H9 (cell line): ENCODE measurements at regions not wholly inside any gene's neighbourhood (a gene's known extent, or its start where the extent isn't known, plus 50 kb on each side); places are given as distances from the start of the nearest gene placed in this dataset.

Experiments used
- DNase-seq: peaks from one replicate; pipeline ENCODE4 v3.0.0-alpha.2; 2017
- H2AFZ ChIP-seq: one replicate; pipeline ENCODE4 v1.6.1; 2013; ENCODE audit warnings: mild to moderate bottlenecking, low read length, control low read depth, moderate library complexity
- H2AK5ac ChIP-seq: 2 replicates; pipeline ENCODE4 v1.6.1; 2013; ENCODE audit warnings: low read length, control low read depth, mixed read lengths; ENCODE audit not compliant: insufficient read length
- H2BK120ac ChIP-seq: one replicate; pipeline ENCODE4 v1.6.1; 2013; ENCODE audit warnings: low read depth, mild to moderate bottlenecking, low read length, control low read depth, inconsistent platforms; ENCODE audit not compliant: poor library complexity, severe bottlenecking
- H2BK12ac ChIP-seq: 2 replicates; pipeline ENCODE4 v1.6.1; 2013; ENCODE audit warnings: low read length, control low read depth, mixed read lengths, low read depth; ENCODE audit not compliant: insufficient read length
- H2BK15ac ChIP-seq: 2 replicates; pipeline ENCODE4 v1.6.1; 2013; ENCODE audit warnings: low read depth, low read length, control low read depth
- H2BK20ac ChIP-seq: one replicate; pipeline ENCODE4 v1.6.1; 2013; ENCODE audit warnings: low read depth, mild to moderate bottlenecking, low read length, control low read depth, inconsistent platforms; ENCODE audit not compliant: poor library complexity, severe bottlenecking
- H2BK5ac ChIP-seq: 2 replicates; pipeline ENCODE4 v1.6.1; 2013; ENCODE audit warnings: low read length, control low read depth, mixed read lengths; ENCODE audit not compliant: insufficient read length
- H3K14ac ChIP-seq: 2 replicates; pipeline ENCODE4 v1.6.1; 2013; ENCODE audit warnings: low read length, control low read depth; ENCODE audit not compliant: insufficient read depth
- H3K18ac ChIP-seq: 2 replicates; pipeline ENCODE4 v1.6.1; 2013; ENCODE audit warnings: low read depth, mild to moderate bottlenecking, mixed read lengths, low read length, control low read depth; ENCODE audit not compliant: insufficient read length
- H3K23ac ChIP-seq: 2 replicates; pipeline ENCODE4 v1.6.1; 2013; ENCODE audit warnings: low read length, control low read depth, mixed read lengths, low read depth; ENCODE audit not compliant: insufficient read length
- H3K23me2 ChIP-seq: 2 replicates; pipeline ENCODE4 v1.6.1; 2013; ENCODE audit warnings: low read depth, mild to moderate bottlenecking, mixed read lengths, low read length, control low read depth; ENCODE audit not compliant: insufficient read length, poor library complexity, severe bottlenecking
- H3K27ac ChIP-seq: 2 replicates; pipeline ENCODE4 v1.5.1; 2013; ENCODE audit warnings: low read length, control low read depth, mixed read lengths, low read depth; ENCODE audit not compliant: insufficient read length
- H3K27me3 ChIP-seq: 2 replicates; pipeline ENCODE4 v1.6.1; 2013; ENCODE audit warnings: low read length, control low read depth, inconsistent platforms; ENCODE audit not compliant: insufficient read depth
- H3K4ac ChIP-seq: 2 replicates; pipeline ENCODE4 v1.6.1; 2013; ENCODE audit warnings: low read depth, mild to moderate bottlenecking, control low read depth, inconsistent platforms, low read length, moderate library complexity
- H3K4me1 ChIP-seq: 2 replicates; pipeline ENCODE4 v1.6.1; 2013; ENCODE audit warnings: low read length, control low read depth, inconsistent platforms; ENCODE audit not compliant: insufficient read depth
- H3K4me2 ChIP-seq: 2 replicates; pipeline ENCODE4 v1.6.1; 2013; ENCODE audit warnings: low read length, control low read depth, mixed read lengths; ENCODE audit not compliant: insufficient read length, insufficient read depth
- H3K56ac ChIP-seq: 2 replicates; pipeline ENCODE4 v1.6.1; 2013; ENCODE audit warnings: low read depth, mild to moderate bottlenecking, mixed read lengths, low read length, control low read depth; ENCODE audit not compliant: insufficient read length
- H3K79me1 ChIP-seq: 2 replicates; pipeline ENCODE4 v1.6.1; 2013; ENCODE audit warnings: low read depth, mild to moderate bottlenecking, moderate library complexity, low read length, control low read depth, inconsistent platforms; ENCODE audit not compliant: insufficient read depth, poor library complexity, severe bottlenecking
- H3K79me2 ChIP-seq: 2 replicates; pipeline ENCODE4 v1.6.1; 2013; ENCODE audit warnings: low read length, control low read depth, inconsistent platforms; ENCODE audit not compliant: insufficient read depth
- H3K9ac ChIP-seq: 2 replicates; pipeline ENCODE4 v1.6.1; 2013; ENCODE audit warnings: low read length, control low read depth, mixed read lengths; ENCODE audit not compliant: insufficient read length; ENCODE audit errors: extremely low read depth
- H3K9me3 ChIP-seq: one replicate; pipeline ENCODE4 v1.6.1; 2013; ENCODE audit warnings: low read depth, low read length, inconsistent platforms; ENCODE audit not compliant: control insufficient read depth
- H3T11ph ChIP-seq: one replicate; pipeline ENCODE4 v1.6.1; 2013; ENCODE audit warnings: mild to moderate bottlenecking, low read length, control low read depth, inconsistent platforms
- H4K20me1 ChIP-seq: one replicate; pipeline ENCODE4 v1.6.1; 2013; ENCODE audit not compliant: control insufficient read depth, insufficient read length, insufficient read depth
- H4K5ac ChIP-seq: 2 replicates; pipeline ENCODE4 v1.6.1; 2013; ENCODE audit warnings: low read depth, mild to moderate bottlenecking, mixed read lengths, low read length, control low read depth; ENCODE audit not compliant: insufficient read length
- H4K8ac ChIP-seq: replicated peaks from 2 replicates; pipeline ENCODE4 v1.6.1; 2013; ENCODE audit warnings: low read length, control low read depth, mixed read lengths, low read depth; ENCODE audit not compliant: insufficient read length
- H4K91ac ChIP-seq: 2 replicates; pipeline ENCODE4 v1.6.1; 2013; ENCODE audit warnings: low read depth, mild to moderate bottlenecking, moderate library complexity, mixed read lengths, low read length, control low read depth; ENCODE audit not compliant: insufficient read length
- H3K27ac Mint-ChIP-seq, 3 experiments: 2 replicates in 2 of 3; 3 replicates in 1 of 3; pipeline ENCODE4 v1.8.0; 2020 to 2021; ENCODE audit warnings: mixed read lengths in 3 of 3, mild to moderate bottlenecking in 1 of 3, moderate library complexity in 1 of 3
- H3K27me3 Mint-ChIP-seq: 2 replicates; pipeline ENCODE4 v1.8.0; 2021; ENCODE audit warnings: low read depth, mild to moderate bottlenecking, moderate library complexity, mixed read lengths
- H3K36me3 Mint-ChIP-seq, 3 experiments: 2 replicates in 2 of 3; 3 replicates in 1 of 3; pipeline ENCODE4 v1.8.0; 2020 to 2021; ENCODE audit warnings: low read depth in 3 of 3, mixed read lengths in 3 of 3; ENCODE audit not compliant: insufficient read depth in 1 of 3
- H3K4me1 Mint-ChIP-seq, 2 experiments: 2 replicates each; pipeline ENCODE4 v1.8.0; 2020; ENCODE audit warnings: mixed read lengths in 2 of 2
- H3K4me3 Mint-ChIP-seq, 2 experiments: 2 replicates in 1 of 2; 3 replicates in 1 of 2; pipeline ENCODE4 v1.8.0; 2020 to 2021; ENCODE audit warnings: mild to moderate bottlenecking in 2 of 2, mixed read lengths in 2 of 2, moderate library complexity in 1 of 2
- H3K9me3 Mint-ChIP-seq, 2 experiments: 2 replicates in 1 of 2; 3 replicates in 1 of 2; pipeline ENCODE4 v1.8.0; 2020; ENCODE audit warnings: mild to moderate bottlenecking in 2 of 2, mixed read lengths in 2 of 2, moderate library complexity in 1 of 2
- CTCF ChIP-seq: fragments of 200-600 bp; sonication (generic); conservative IDR thresholded peaks from 3 replicates; pipeline ENCODE4 v1.8.0; 2021; ENCODE audit warnings: antibody characterized with exemption, mild to moderate bottlenecking
- WGBS: extraction: QIAGEN DNeasy Blood & Tissue Kit; methylation state at CpG from one replicate; pipeline ENCODE4 v1.1.7; 2013; ENCODE audit warnings: missing lambda C conversion rate, low lambda C conversion rate, mixed read lengths; ENCODE audit not compliant: insufficient read length; ENCODE audit errors: extremely low coverage; 5-methylcytosine and 5-hydroxymethylcytosine counted together

GRCh38 chr2:239778861-239779558 lies 246.1 kb downstream of the NDUFA10 start:
- Histone ChIP-seq H3K56ac (no peak overlapping the region), H3K23me2 (no peaks in the 10 kb centered on the region), H3K27ac (no peak overlapping the region), H2AFZ (no peak overlapping the region), H3K23ac (no peak overlapping the region), H3K9me3 (no peaks in the 10 kb centered on the region), H2BK120ac (no peak overlapping the region), H3K79me2 (no peaks in the 10 kb centered on the region), H4K8ac (no peak overlapping the region), H2BK15ac (no peak overlapping the region), H3T11ph (no peak overlapping the region), H4K20me1 (no peaks in the 10 kb centered on the region), H3K4me1 (no peaks in the 10 kb centered on the region), H3K14ac (no peak overlapping the region), H2AK5ac (no peak overlapping the region), H4K91ac (no peak overlapping the region), H3K4ac (no peak overlapping the region), H3K18ac (no peak overlapping the region), H2BK12ac (no peak overlapping the region), H3K9ac (no peak overlapping the region), H3K4me2 (no peak overlapping the region), H2BK5ac (no peak overlapping the region), H3K27me3 (no peaks in the 10 kb centered on the region), H4K5ac (no peak overlapping the region), H3K79me1 (no peaks in the 10 kb centered on the region), H2BK20ac (no peak overlapping the region)
- Mint-ChIP-seq H3K36me3 (no peaks in the 10 kb centered on the region), H3K27me3 (peaks cover 28% of the 10 kb centered on the region), H3K9me3 (peaks cover 8 to 16% of the 10 kb centered on the region in 2 experiments; a peak in 3 of 5 replicates), H3K4me3 (no peak overlapping the region), H3K4me1 (peaks cover 2 to 5% of the 10 kb centered on the region in 2 experiments; a peak in 3 of 4 replicates), H3K27ac (no peak overlapping the region; a peak in 1 of 7 replicates)
- TF ChIP-seq CTCF, result no peak
- peak; percentile 17 for DNase-seq
- WGBS, result no CpG with 5 or more reads among the region's 13 CpGs
